B cell (primary cell): ENCODE measurements at regions not wholly inside any gene's neighbourhood (a gene's known extent, or its start where the extent isn't known, plus 50 kb on each side); places are given as distances from the start of the nearest gene placed in this dataset.

Experiments
- ATAC-seq: fragments of 200-7000 bp; cut with Tn5 transposase; one replicate; pipeline ENCODE4 v1.10.0; 2021; ENCODE audit warnings: low read depth, mild to moderate bottlenecking, moderate number of reproducible peaks, moderate library complexity
- CTCF ChIA-PET: fragments of 350-600 bp; sonication (Branson Sonifier 250); formaldehyde crosslinking; loops from one replicate; lab custom pipeline; 2021; ENCODE audit warnings: antibody characterized with exemption, inconsistent platforms; lab: Charles Lee
- POLR2A ChIA-PET: fragments of 350-600 bp; sonication (Branson Sonifier 250); formaldehyde crosslinking; loops from one replicate; lab custom pipeline; 2021; ENCODE audit warnings: antibody characterized with exemption; lab: Charles Lee
- DNase-seq: peaks from one replicate; pipeline ENCODE4 v3.0.0; 2013
- H2AFZ ChIP-seq: 2 replicates; pipeline ENCODE4 v1.6.1; 2012; ENCODE audit warnings: mild to moderate bottlenecking, low read depth, low read length; ENCODE audit not compliant: insufficient read depth, poor library complexity, severe bottlenecking
- H3K27ac ChIP-seq, 2 donors: 1 replicate in 1 of 2; 2 replicates in 1 of 2; pipeline ENCODE4 v1.5.1; 2012 to 2013; ENCODE audit warnings: low read length in 2 of 2, mild to moderate bottlenecking in 2 of 2, moderate library complexity in 1 of 2
- H3K27me3 ChIP-seq, 4 experiments: fragments of 200-600 bp in 1 of 4; sonication (generic) in 1 of 4; replicated peaks in 1 of 4; 1 replicate in 2 of 4; 2 replicates in 2 of 4; pipeline versions ENCODE4 v1.6.1 to v1.7.0; 2013 to 2016; ENCODE audit warnings: low read length in 3 of 4, mild to moderate bottlenecking in 2 of 4, mixed read lengths in 1 of 4, moderate library complexity in 1 of 4; ENCODE audit not compliant: insufficient read depth in 4 of 4, control insufficient read depth in 3 of 4; ENCODE audit errors: control extremely low read depth in 1 of 4
- H3K36me3 ChIP-seq, 2 experiments: replicated peaks in 1 of 2; 1 replicate in 1 of 2; 2 replicates in 1 of 2; pipeline versions ENCODE4 v1.6.1 to v1.7.1; 2013; ENCODE audit warnings: low read length in 1 of 2; ENCODE audit not compliant: insufficient read depth in 2 of 2, control insufficient read depth in 1 of 2; ENCODE audit errors: control extremely low read depth in 1 of 2, extremely low read depth in 1 of 2
- H3K4me1 ChIP-seq, 2 donors: fragments of 200-600 bp in 1 of 2; sonication (generic) in 1 of 2; 1 replicate in 1 of 2; 2 replicates in 1 of 2; pipeline versions ENCODE4 v1.5.1 to v1.6.1; 2013 to 2017; ENCODE audit warnings: low read length in 2 of 2; ENCODE audit not compliant: control insufficient read depth in 2 of 2, insufficient read depth in 2 of 2
- H3K4me2 ChIP-seq: replicated peaks from 2 replicates; pipeline ENCODE3; 2012; ENCODE audit warnings: mild to moderate bottlenecking, low read depth, low read length; ENCODE audit not compliant: poor library complexity, severe bottlenecking
- H3K4me3 ChIP-seq, 5 experiments: fragments of 200-600 bp in 1 of 5; sonication (generic) in 1 of 5; 1 replicate in 3 of 5; 2 replicates in 2 of 5; pipeline versions ENCODE4 v1.5.1 to v1.7.0; 2011 to 2016; ENCODE audit warnings: low read length in 4 of 5, mild to moderate bottlenecking in 4 of 5, low read depth in 2 of 5, control low read depth in 1 of 5, moderate library complexity in 1 of 5; ENCODE audit not compliant: insufficient read depth in 1 of 5; ENCODE audit errors: control extremely low read depth in 1 of 5, extremely low read depth in 1 of 5
- H3K79me2 ChIP-seq: fragments of 200-600 bp; sonication (generic); one replicate; pipeline ENCODE4 v1.6.0; 2016; ENCODE audit warnings: low read length; ENCODE audit not compliant: control insufficient read depth, insufficient read depth
- H3K9ac ChIP-seq: fragments of 200-600 bp; sonication (generic); 2 replicates; pipeline ENCODE4 v1.6.1; 2017; ENCODE audit warnings: mild to moderate bottlenecking, low read length, moderate library complexity
- H3K9me3 ChIP-seq, 3 donors: one replicate each; pipeline versions ENCODE4 v1.6.1 to v1.7.1; 2013; ENCODE audit warnings: low read length in 2 of 3; ENCODE audit not compliant: control insufficient read depth in 2 of 3, insufficient read depth in 1 of 3; ENCODE audit errors: control extremely low read depth in 1 of 3
- H4K20me1 ChIP-seq: 2 replicates; pipeline ENCODE4 v1.6.0; 2012; ENCODE audit warnings: mild to moderate bottlenecking, low read length; ENCODE audit not compliant: insufficient read depth, control insufficient read depth, poor library complexity, severe bottlenecking
- H3K27ac Mint-ChIP-seq: one replicate; pipeline ENCODE4 v1.8.0; 2021; ENCODE audit warnings: mixed read lengths
- H3K27me3 Mint-ChIP-seq: one replicate; pipeline ENCODE4 v1.8.0; 2021; ENCODE audit warnings: mixed read lengths
- H3K4me1 Mint-ChIP-seq: one replicate; pipeline ENCODE4 v1.8.0; 2021; ENCODE audit warnings: mixed read lengths
- H3K4me3 Mint-ChIP-seq: one replicate; pipeline ENCODE4 v1.8.0; 2021; ENCODE audit warnings: mixed read lengths
- H3K9me3 Mint-ChIP-seq: one replicate; pipeline ENCODE4 v1.8.0; 2022; ENCODE audit warnings: mixed read lengths; ENCODE audit not compliant: insufficient read depth
- EZH2 ChIP-seq: IDR thresholded peaks from 2 replicates; pipeline ENCODE4 v1.6.1; 2012; ENCODE audit warnings: borderline replicate concordance, low read depth, mild to moderate bottlenecking, moderate library complexity, low read length; ENCODE audit not compliant: insufficient read depth, poor library complexity, severe bottlenecking
- WGBS: methylation state at CpG from one replicate; pipeline ENCODE4 v1.1.5; 2013; ENCODE audit warnings: missing lambda C conversion rate; ENCODE audit not compliant: insufficient coverage; 5-methylcytosine and 5-hydroxymethylcytosine counted together
- intact Hi-C: fragments of 100-400 bp; cut with micrococcal nuclease; formaldehyde crosslinking; loops from one replicate; pipeline ENCODE4 v1.10.0; 2022
- TF ChIP-seq, protein P1 (sequence below): fragments of 200-600 bp; IDR thresholded peaks from one replicate; pipeline ENCODE4 v1.8.0; 2022; ENCODE audit warnings: antibody characterized with exemption, mild to moderate bottlenecking

DNA sequence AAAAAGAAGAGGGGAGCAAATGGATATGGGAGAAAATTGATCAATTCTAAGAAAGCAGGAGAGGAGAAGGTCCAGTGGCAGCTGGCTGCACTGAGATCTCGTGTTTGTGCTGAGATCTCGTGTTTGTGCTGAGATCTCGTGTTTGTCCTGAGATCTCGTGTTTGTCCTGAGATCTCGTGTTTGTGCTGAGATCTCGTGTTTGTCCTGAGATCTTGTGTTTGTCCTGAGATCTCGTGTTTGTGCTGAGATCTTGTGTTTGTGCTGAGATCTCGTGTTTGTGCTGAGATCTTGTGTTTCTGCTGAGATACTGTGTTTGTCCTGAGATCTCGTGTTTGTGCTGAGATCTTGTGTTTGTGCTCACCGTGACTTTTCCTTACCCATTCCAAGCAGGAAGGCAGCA lies 254.4 kb downstream of the BCL2 start:
- POLR2A ChIA-PET = no interaction called here
- CTCF ChIA-PET = no interaction called here
- Histone ChIP-seq H3K4me2 (no peak overlapping the region), H3K4me3 (no peak overlapping the region), H3K27me3 (no peaks in the 10 kb centered on the region), H3K79me2 (no peaks in the 10 kb centered on the region), H3K9me3 (no peaks in the 10 kb centered on the region), H3K36me3 (no peaks in the 10 kb centered on the region), H3K27ac (no peak overlapping the region), H3K9ac (no peak overlapping the region), H4K20me1 (no peaks in the 10 kb centered on the region), H3K4me1 (no peaks in the 10 kb centered on the region), H2AFZ (no peak overlapping the region)
- no peak for ATAC-seq
- DNase-seq = no peak
- TF ChIP-seq, protein P1, sequence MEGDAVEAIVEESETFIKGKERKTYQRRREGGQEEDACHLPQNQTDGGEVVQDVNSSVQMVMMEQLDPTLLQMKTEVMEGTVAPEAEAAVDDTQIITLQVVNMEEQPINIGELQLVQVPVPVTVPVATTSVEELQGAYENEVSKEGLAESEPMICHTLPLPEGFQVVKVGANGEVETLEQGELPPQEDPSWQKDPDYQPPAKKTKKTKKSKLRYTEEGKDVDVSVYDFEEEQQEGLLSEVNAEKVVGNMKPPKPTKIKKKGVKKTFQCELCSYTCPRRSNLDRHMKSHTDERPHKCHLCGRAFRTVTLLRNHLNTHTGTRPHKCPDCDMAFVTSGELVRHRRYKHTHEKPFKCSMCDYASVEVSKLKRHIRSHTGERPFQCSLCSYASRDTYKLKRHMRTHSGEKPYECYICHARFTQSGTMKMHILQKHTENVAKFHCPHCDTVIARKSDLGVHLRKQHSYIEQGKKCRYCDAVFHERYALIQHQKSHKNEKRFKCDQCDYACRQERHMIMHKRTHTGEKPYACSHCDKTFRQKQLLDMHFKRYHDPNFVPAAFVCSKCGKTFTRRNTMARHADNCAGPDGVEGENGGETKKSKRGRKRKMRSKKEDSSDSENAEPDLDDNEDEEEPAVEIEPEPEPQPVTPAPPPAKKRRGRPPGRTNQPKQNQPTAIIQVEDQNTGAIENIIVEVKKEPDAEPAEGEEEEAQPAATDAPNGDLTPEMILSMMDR = no peak
- TF ChIP-seq EZH2 = no peak
- Mint-ChIP-seq H3K9me3 (no peaks in the 10 kb centered on the region), H3K4me3 (no peak overlapping the region), H3K4me1 (no peaks in the 10 kb centered on the region), H3K27me3 (peaks cover 4% of the 10 kb centered on the region), H3K27ac (no peak overlapping the region)
- WGBS = 72% methylated on average over 6 of the region's 10 CpGs
- intact Hi-C loops = no loop called here

DNA sequence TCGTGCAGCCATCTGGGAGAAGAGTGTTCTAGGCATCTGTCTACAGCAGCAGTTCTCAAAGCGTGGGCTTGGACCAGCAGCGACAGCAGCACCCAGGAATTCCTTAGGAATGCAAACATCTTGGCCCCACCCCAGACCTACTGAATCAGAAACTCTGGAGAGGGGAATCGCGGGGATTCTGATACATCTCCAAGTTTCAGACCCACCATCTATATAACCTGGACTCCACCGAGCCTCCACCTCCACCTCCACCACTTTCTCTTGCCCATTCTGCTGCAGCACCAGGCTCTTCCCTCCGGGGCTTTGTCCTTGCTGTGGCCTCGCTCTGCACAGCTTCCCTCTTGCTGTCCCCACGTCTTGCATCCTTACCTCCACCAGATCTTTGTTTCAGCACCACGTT lies 256.4 kb downstream of the BCL2 start:
- no peaks in the 10 kb centered on the region for H3K9me3 ChIP-seq
- 91% methylated on average over 9 of the region's 10 CpGs for WGBS
- H3K4me1 Mint-ChIP-seq = no peaks in the 10 kb centered on the region
- no peaks in the 10 kb centered on the region for H3K9me3 Mint-ChIP-seq
- no peak for DNase-seq
- no peak overlapping the region for H3K4me2 ChIP-seq
- H4K20me1 ChIP-seq = no peaks in the 10 kb centered on the region
- H3K4me3 ChIP-seq = no peak overlapping the region
- no peak overlapping the region for H3K27ac ChIP-seq
- CTCF ChIA-PET = no interaction called here
- POLR2A ChIA-PET = no interaction called here
- H3K36me3 ChIP-seq = no peaks in the 10 kb centered on the region
- H3K27me3 Mint-ChIP-seq = peaks cover 4% of the 10 kb centered on the region
- no peaks in the 10 kb centered on the region for H3K27me3 ChIP-seq
- H3K9ac ChIP-seq = no peak overlapping the region
- H3K27ac Mint-ChIP-seq = no peak overlapping the region
- H2AFZ ChIP-seq = no peak overlapping the region
- intact Hi-C loops = no loop called here
- ATAC-seq = no peak
- TF ChIP-seq, protein P1 = no peak
- no peak for TF ChIP-seq EZH2
- no peak overlapping the region for H3K4me3 Mint-ChIP-seq
- no peaks in the 10 kb centered on the region for H3K79me2 ChIP-seq
- no peaks in the 10 kb centered on the region for H3K4me1 ChIP-seq
